GM13976 (cell line): ENCODE measurements at regions not wholly inside any gene's neighbourhood (a gene's known extent, or its start where the extent isn't known, plus 50 kb on each side); places are given as distances from the start of the nearest gene placed in this dataset.

Experiments used
- DNase-seq: peaks from one replicate; pipeline ENCODE4 v3.0.0; 2012; ENCODE audit warnings: low spot score
- in situ Hi-C: fragments of 300-500 bp; cut with MboI; formaldehyde crosslinking; loops from one replicate; pipeline ENCODE4 v1.12.0; 2022; ENCODE audit warnings: low sequenced_read_pairs, mixed read lengths, inconsistent platforms; ENCODE audit not compliant: unreplicated experiment
- TF ChIP-seq, protein P1 (sequence below): IDR thresholded peaks from 2 replicates; pipeline ENCODE4 v1.5.1; 2012; ENCODE audit warnings: borderline replicate concordance, mild to moderate bottlenecking; ENCODE audit not compliant: insufficient read depth; ENCODE audit errors: extremely low read depth, missing control alignments, control extremely low read depth

DNA sequence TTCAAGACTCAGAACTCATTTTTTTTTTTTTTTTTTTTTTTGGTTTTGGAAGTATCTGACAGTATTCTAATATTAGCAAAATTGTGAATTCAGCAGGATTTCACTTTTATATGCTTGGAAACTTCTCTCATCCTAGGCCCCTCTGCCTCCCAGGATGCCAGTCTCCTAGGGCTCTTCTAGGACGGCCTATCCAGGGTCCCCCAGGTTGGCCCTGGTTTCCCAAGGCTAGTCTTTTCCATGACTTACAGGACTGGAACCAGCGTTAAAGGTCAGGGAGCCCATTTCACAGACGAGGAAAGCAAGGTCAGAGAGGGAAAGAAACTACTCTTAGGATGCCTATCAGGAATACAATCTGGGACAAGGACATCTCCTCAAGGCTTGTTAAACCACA, 412.5 kb downstream of the PTPRU start:
- TF ChIP-seq, protein P1, sequence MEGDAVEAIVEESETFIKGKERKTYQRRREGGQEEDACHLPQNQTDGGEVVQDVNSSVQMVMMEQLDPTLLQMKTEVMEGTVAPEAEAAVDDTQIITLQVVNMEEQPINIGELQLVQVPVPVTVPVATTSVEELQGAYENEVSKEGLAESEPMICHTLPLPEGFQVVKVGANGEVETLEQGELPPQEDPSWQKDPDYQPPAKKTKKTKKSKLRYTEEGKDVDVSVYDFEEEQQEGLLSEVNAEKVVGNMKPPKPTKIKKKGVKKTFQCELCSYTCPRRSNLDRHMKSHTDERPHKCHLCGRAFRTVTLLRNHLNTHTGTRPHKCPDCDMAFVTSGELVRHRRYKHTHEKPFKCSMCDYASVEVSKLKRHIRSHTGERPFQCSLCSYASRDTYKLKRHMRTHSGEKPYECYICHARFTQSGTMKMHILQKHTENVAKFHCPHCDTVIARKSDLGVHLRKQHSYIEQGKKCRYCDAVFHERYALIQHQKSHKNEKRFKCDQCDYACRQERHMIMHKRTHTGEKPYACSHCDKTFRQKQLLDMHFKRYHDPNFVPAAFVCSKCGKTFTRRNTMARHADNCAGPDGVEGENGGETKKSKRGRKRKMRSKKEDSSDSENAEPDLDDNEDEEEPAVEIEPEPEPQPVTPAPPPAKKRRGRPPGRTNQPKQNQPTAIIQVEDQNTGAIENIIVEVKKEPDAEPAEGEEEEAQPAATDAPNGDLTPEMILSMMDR: no peak
- in situ Hi-C loops: no loop called here
- no peak for DNase-seq

DNA sequence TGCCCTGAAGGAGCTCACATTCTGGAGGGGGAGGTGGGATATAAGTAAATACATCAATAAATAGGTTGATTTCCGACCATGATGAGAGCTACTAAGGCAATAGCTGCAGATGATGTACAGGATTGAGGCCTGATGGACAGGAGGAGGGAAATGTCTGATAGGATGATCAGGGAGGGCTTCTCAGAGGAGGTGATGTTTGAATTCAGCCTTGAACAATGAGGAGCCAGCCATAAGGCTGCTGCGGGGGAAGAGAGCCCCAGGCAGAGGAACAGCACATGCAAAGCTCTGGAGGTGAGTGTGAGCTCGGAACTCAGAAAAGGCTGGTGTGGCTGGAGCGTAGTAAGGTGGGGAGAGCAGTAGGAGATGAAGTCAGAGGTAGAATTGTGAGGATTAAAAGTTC, 411.7 kb downstream of the PTPRU start:
- DNase-seq: no peak
- TF ChIP-seq, protein P1: no peak
- in situ Hi-C loops: no loop called here

DNA sequence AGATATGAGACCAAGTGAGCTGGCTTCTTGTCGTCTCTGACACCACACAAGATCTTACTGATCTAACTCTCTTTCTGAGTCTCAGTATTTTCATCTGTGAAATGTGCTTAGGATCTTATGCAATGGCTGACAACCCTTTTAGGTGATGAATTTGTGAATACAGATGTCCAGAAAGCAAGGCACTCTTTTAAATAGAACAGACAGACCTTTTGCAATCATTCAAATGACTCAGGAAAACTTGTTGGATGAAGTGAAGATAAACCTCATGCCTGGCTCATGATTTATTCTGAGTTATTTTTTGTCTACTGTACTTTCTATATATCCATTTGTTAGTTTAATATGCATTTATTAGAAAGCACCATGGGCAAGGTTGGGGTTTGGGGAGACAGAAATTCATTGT, 411.3 kb downstream of the PTPRU start:
- no peak for DNase-seq
- in situ Hi-C loops: no loop called here
- TF ChIP-seq, protein P1: no peak

DNA sequence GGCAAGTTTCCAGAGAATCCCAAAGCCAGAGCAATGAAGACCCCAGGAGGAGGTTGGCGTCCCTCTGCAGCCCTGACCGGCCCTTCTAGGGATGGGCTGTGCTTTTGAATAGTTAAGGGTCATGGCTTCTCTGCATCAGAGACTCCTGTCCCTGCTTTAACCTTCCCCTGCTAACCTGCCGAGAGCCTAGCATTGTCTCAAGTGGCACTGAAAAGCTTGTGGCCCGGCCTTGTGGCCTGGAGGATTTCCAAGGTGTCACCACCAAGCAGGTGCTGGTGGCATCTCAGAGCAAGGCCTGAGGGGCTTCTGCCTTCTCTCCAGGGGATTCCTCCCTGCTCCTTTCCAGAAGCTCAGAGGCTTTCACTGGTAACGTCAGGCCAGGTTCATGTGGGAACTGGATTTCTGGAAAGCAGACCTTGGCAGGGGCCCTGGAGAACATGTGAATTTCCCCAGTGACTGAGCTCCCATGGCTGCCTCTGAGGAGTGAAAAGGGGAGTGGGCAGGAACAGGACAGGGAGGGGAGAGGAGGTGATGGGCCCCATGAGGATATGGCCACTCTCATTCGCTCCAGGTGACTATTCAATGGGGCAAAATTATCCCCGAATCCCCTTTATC, 409.9 kb downstream of the PTPRU start:
- TF ChIP-seq, protein P1: no peak
- no peak for DNase-seq
- in situ Hi-C loops: no loop called here

DNA sequence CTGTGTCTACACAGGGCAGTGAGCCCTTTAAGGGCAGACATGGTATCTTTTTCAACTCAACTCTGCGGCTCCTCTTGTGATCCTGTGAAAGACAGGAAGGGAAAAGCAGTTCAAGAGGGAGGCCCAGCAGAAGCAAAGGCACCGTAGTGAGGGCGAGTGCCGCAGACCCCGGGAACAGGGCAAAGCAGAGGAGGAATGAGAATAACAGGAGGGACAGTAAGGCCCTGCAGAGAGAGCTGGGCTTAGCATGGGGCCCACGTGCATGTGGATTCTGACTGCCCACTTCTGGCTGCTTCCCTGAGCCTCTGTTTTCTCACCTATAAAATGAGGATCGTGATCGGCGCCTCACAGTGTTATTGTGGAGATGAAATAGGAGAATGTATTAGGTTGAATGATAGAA, 409.3 kb downstream of the PTPRU start:
- in situ Hi-C loops: no loop called here
- no peak for DNase-seq
- TF ChIP-seq, protein P1: no peak

DNA sequence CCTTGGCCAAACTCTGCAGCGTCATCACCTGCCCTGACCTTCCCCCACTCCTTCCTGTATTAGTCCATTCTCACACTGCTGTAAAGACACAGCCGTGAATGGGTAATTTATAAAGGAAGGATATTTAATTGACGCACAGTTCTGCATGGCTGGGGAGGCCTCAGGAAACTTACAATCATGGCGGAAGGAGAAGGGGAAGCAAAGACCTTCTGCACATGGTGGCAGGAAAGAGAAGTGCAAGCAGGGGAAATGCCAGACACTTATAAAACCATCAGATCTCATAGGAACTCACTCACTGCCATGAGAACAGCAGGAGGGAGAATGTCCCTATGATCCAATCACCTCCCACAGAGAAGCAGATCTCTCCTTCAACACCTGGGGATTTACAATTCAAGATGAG, 408.5 kb downstream of the PTPRU start:
- in situ Hi-C loops: no loop called here
- TF ChIP-seq, protein P1: no peak
- no peak for DNase-seq

DNA sequence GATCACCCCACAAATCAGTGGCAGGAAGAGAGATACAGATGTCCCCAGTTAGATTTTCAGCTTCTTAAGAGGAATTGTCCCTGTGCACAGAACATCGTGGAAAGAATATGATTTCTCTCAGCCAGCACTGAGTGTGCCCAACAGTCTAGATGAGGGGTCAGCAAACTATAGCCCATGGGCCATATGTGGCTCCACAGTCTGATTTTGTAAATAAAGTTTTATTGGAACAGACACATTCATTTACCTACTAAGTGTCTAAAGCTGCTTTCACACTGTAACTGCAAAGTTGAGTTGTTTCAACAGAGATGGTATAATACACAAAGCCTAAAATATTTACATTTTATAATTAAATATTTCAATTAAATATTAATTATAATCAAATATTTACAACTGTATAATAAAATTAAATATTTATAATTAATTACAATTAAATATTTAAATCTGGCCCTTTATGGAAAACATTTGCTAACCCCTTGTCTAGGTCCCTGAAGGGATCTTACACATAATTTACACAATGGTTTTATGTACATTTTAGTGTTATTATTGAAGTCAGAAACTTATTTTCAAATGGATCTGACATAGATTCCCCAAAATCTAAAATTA, 407.6 kb downstream of the PTPRU start:
- DNase-seq: no peak
- in situ Hi-C loops: no loop called here
- TF ChIP-seq, protein P1: no peak
